ENCODE measurements at regions not wholly inside any gene's neighbourhood (a gene's known extent, or its start where the extent isn't known, plus 50 kb on each side); places are given as distances from the start of the nearest gene placed in this dataset.

GRCh38 chr11:127564810-127565209 lies 564.2 kb upstream of the KIRREL3 start:
- no peak for TF ChIP-seq CTCF (IDR thresholded peaks at IDR 0.05; ENCODE audit: insufficient read depth, low read depth, low read length)
- no peak for TF ChIP-seq EZH2 (IDR thresholded peaks at IDR 0.05; ENCODE audit: insufficient read depth, low read length)

All from astrocyte (in vitro differentiated cells and primary cell).